ENCODE measurements at regions not wholly inside any gene's neighbourhood (a gene's known extent, or its start where the extent isn't known, plus 50 kb on each side); places are given as distances from the start of the nearest gene placed in this dataset.

DNA sequence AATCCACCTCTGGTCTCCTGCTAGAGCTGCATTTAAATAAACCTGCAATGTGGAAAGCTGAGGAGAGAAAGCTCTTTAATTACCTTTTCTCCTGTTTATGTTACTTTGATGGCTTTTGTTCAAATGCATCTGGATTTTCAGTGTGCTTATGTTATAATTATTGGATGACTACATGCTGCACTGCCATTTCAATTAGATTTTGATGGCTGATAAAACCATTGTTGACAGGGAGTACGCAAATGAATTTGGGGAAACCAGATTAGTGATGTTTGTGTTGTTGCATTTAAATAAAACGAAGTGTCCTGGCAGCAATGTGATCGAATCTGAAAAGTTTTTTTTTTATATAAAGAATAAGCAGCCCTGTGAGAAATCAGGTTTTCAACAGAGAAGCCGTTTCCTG is 799.8 kb downstream of the DIAPH3 start (continued):
- TF ChIP-seq, protein P1, sequence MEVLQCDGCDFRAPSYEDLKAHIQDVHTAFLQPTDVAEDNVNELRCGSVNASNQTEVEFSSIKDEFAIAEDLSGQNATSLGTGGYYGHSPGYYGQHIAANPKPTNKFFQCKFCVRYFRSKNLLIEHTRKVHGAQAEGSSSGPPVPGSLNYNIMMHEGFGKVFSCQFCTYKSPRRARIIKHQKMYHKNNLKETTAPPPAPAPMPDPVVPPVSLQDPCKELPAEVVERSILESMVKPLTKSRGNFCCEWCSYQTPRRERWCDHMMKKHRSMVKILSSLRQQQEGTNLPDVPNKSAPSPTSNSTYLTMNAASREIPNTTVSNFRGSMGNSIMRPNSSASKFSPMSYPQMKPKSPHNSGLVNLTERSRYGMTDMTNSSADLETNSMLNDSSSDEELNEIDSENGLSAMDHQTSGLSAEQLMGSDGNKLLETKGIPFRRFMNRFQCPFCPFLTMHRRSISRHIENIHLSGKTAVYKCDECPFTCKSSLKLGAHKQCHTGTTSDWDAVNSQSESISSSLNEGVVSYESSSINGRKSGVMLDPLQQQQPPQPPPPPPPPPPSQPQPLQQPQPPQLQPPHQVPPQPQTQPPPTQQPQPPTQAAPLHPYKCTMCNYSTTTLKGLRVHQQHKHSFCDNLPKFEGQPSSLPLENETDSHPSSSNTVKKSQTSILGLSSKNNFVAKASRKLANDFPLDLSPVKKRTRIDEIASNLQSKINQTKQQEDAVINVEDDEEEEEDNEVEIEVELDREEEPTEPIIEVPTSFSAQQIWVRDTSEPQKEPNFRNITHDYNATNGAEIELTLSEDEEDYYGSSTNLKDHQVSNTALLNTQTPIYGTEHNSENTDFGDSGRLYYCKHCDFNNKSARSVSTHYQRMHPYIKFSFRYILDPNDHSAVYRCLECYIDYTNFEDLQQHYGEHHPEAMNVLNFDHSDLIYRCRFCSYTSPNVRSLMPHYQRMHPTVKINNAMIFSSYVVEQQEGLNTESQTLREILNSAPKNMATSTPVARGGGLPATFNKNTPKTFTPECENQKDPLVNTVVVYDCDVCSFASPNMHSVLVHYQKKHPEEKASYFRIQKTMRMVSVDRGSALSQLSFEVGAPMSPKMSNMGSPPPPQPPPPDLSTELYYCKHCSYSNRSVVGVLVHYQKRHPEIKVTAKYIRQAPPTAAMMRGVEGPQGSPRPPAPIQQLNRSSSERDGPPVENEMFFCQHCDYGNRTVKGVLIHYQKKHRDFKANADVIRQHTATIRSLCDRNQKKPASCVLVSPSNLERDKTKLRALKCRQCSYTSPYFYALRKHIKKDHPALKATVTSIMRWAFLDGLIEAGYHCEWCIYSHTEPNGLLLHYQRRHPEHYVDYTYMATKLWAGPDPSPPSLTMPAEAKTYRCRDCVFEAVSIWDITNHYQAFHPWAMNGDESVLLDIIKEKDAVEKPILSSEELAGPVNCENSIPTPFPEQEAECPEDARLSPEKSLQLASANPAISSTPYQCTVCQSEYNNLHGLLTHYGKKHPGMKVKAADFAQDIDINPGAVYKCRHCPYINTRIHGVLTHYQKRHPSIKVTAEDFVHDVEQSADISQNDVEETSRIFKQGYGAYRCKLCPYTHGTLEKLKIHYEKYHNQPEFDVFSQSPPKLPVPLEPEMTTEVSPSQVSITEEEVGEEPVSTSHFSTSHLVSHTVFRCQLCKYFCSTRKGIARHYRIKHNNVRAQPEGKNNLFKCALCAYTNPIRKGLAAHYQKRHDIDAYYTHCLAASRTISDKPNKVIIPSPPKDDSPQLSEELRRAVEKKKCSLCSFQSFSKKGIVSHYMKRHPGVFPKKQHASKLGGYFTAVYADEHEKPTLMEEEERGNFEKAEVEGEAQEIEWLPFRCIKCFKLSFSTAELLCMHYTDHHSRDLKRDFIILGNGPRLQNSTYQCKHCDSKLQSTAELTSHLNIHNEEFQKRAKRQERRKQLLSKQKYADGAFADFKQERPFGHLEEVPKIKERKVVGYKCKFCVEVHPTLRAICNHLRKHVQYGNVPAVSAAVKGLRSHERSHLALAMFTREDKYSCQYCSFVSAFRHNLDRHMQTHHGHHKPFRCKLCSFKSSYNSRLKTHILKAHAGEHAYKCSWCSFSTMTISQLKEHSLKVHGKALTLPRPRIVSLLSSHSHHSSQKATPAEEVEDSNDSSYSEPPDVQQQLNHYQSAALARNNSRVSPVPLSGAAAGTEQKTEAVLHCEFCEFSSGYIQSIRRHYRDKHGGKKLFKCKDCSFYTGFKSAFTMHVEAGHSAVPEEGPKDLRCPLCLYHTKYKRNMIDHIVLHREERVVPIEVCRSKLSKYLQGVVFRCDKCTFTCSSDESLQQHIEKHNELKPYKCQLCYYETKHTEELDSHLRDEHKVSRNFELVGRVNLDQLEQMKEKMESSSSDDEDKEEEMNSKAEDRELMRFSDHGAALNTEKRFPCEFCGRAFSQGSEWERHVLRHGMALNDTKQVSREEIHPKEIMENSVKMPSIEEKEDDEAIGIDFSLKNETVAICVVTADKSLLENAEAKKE (CRISPR knock-in tag; IDR thresholded peaks at IDR 0.05), result no peak
- no peak for TF ChIP-seq POLR2AphosphoS5 (IDR thresholded peaks at IDR 0.05; ENCODE audit: low read depth)

DNA sequence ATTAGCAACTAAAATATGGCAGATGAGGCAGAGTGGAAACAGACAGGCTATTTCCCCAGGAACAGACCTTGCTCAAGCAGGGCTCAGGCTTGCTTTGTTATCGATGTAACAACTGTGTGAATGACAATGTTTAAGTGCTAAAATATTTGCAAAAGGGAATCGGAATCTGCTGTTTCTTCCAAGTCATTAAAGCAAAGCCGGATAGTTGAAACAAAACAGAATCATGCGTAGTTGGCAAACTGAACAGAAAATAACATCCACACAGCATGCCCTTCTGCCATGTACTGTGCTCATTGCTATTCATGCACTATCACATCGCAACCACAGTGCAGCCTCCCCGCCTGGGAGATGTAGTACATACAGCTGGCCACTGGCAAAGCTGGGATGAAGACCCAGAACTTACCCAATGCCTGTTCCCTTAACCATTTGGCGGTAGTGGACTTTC is 799.1 kb downstream of the DIAPH3 start:
- no peaks in the 10 kb centered on the region for H3K27me3 ChIP-seq (ENCODE audit: insufficient read depth)
- no peak overlapping the region for H3K4me2 ChIP-seq
- H3K4me3 ChIP-seq, result no peak overlapping the region
- H3K9me2 ChIP-seq (ENCODE audit: insufficient read depth), result no peaks in the 10 kb centered on the region
- Mint-ChIP-seq H3K27ac (no peak overlapping the region), H3K9me3 (no peaks in the 10 kb centered on the region), H3K36me3 (ENCODE audit: low read depth) (no peaks in the 10 kb centered on the region), H3K4me3 (no peak overlapping the region), H3K27me3 (ENCODE audit: insufficient read depth, low read depth, poor library complexity) (no peaks in the 10 kb centered on the region), H3K4me1 (peaks cover 12% of the 10 kb centered on the region)
- H4K20me1 ChIP-seq (replicated peaks; ENCODE audit: insufficient read depth), result no peaks in the 10 kb centered on the region
- no peaks in the 10 kb centered on the region for H3K36me3 ChIP-seq (ENCODE audit: insufficient read depth)
- 0 out of 2 replicates have a peak overlapping the region, but pooled peaks have one; percentile 11 for H2AFZ ChIP-seq
- no peak overlapping the region for H3K27ac ChIP-seq (ENCODE audit: low read depth)
- peak; percentile 52 for DNase-seq (ENCODE audit: low spot score)
- ATAC-seq, result peak; percentile 99
- no peaks in the 10 kb centered on the region for H3K79me2 ChIP-seq (replicated peaks; ENCODE audit: insufficient read depth)
- H3F3A ChIP-seq (replicated peaks; ENCODE audit: low read depth), result no peaks in the 10 kb centered on the region
- H3K4me1 ChIP-seq (ENCODE audit: insufficient read depth), result no peaks in the 10 kb centered on the region; the same call in 1 of the 2 replicates
- TF ChIP-seq ZNF331 (CRISPR knock-in tag; IDR thresholded peaks at IDR 0.05; ENCODE audit: low read depth) (no peak), EZH2 (IDR thresholded peaks at IDR 0.05; ENCODE audit: low read depth, unreplicated experiment) (no peak), POLR2AphosphoS5 (IDR thresholded peaks at IDR 0.05; ENCODE audit: low read depth) (no peak), STAT1 (IDR thresholded peaks at IDR 0.05; ENCODE audit: unreplicated experiment) (no peak), JUNB (IDR thresholded peaks at IDR 0.05; ENCODE audit: unreplicated experiment) (no peak), EZH2phosphoT487 (IDR thresholded peaks at IDR 0.05; ENCODE audit: unreplicated experiment) (no peak), ZNF114 (CRISPR knock-in tag; IDR thresholded peaks at IDR 0.05) (no peak), NANOG (IDR thresholded peaks at IDR 0.05; ENCODE audit: borderline replicate concordance) (no peak), CREB1 (CRISPR knock-in tag; IDR thresholded peaks at IDR 0.05; ENCODE audit: low read depth) (no peak)
- TF ChIP-seq, protein P2, sequence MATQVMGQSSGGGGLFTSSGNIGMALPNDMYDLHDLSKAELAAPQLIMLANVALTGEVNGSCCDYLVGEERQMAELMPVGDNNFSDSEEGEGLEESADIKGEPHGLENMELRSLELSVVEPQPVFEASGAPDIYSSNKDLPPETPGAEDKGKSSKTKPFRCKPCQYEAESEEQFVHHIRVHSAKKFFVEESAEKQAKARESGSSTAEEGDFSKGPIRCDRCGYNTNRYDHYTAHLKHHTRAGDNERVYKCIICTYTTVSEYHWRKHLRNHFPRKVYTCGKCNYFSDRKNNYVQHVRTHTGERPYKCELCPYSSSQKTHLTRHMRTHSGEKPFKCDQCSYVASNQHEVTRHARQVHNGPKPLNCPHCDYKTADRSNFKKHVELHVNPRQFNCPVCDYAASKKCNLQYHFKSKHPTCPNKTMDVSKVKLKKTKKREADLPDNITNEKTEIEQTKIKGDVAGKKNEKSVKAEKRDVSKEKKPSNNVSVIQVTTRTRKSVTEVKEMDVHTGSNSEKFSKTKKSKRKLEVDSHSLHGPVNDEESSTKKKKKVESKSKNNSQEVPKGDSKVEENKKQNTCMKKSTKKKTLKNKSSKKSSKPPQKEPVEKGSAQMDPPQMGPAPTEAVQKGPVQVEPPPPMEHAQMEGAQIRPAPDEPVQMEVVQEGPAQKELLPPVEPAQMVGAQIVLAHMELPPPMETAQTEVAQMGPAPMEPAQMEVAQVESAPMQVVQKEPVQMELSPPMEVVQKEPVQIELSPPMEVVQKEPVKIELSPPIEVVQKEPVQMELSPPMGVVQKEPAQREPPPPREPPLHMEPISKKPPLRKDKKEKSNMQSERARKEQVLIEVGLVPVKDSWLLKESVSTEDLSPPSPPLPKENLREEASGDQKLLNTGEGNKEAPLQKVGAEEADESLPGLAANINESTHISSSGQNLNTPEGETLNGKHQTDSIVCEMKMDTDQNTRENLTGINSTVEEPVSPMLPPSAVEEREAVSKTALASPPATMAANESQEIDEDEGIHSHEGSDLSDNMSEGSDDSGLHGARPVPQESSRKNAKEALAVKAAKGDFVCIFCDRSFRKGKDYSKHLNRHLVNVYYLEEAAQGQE (IDR thresholded peaks at IDR 0.05; ENCODE audit: unreplicated experiment), result no peak
- TF ChIP-seq, protein P3, sequence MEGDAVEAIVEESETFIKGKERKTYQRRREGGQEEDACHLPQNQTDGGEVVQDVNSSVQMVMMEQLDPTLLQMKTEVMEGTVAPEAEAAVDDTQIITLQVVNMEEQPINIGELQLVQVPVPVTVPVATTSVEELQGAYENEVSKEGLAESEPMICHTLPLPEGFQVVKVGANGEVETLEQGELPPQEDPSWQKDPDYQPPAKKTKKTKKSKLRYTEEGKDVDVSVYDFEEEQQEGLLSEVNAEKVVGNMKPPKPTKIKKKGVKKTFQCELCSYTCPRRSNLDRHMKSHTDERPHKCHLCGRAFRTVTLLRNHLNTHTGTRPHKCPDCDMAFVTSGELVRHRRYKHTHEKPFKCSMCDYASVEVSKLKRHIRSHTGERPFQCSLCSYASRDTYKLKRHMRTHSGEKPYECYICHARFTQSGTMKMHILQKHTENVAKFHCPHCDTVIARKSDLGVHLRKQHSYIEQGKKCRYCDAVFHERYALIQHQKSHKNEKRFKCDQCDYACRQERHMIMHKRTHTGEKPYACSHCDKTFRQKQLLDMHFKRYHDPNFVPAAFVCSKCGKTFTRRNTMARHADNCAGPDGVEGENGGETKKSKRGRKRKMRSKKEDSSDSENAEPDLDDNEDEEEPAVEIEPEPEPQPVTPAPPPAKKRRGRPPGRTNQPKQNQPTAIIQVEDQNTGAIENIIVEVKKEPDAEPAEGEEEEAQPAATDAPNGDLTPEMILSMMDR (conservative IDR thresholded peaks at IDR 0.05; ENCODE audit: low read depth in 2 of 2), result no peak; a peak in 1 of 4 replicates

Data from GM23338 (cell line).